Panc1 (cell line): ENCODE measurements at regions not wholly inside any gene's neighbourhood (a gene's known extent, or its start where the extent isn't known, plus 50 kb on each side); places are given as distances from the start of the nearest gene placed in this dataset.

Experiments used
- ATAC-seq: fragments of 200-7000 bp; cut with Tn5 transposase; 2 replicates; pipeline ENCODE4 v1.9.1; 2020; ENCODE audit warnings: mild to moderate bottlenecking, moderate library complexity
- BruUV-seq: library from RNA; stranded (reverse); fragments of 400-500 nt; replicated peaks from 2 replicates; lab custom pipeline; 2021; lab: Mats Ljungman, UMichigan
- CTCF ChIA-PET: fragments of 300-600 bp; sonication (Branson Sonifier 250); formaldehyde crosslinking; loops from one replicate; lab custom pipeline; 2022; ENCODE audit warnings: antibody characterized with exemption; lab: Charles Lee
- POLR2A ChIA-PET: fragments of 300-600 bp; sonication (Branson Sonifier 250); formaldehyde crosslinking; loops from one replicate; lab custom pipeline; 2022; ENCODE audit warnings: antibody characterized with exemption; lab: Charles Lee
- DNase-seq: peaks from one replicate; pipeline ENCODE4 v3.0.0-alpha.2; 2010; ENCODE audit warnings: low read depth, low spot score
- H3K27ac ChIP-seq: 2 replicates; pipeline ENCODE4 v1.5.1; 2011; ENCODE audit warnings: mild to moderate bottlenecking, low read length, inconsistent platforms
- H3K27me3 ChIP-seq: fragments of 200-500 bp; sonication (Bioruptor generic); 2 replicates; pipeline ENCODE4 v1.6.0; 2014; ENCODE audit warnings: low read length, inconsistent platforms; ENCODE audit not compliant: control insufficient read depth, insufficient read depth
- H3K36me3 ChIP-seq: fragments of 200-500 bp; sonication (Bioruptor generic); 2 replicates; pipeline ENCODE4 v1.5.1; 2014; ENCODE audit warnings: inconsistent platforms, mild to moderate bottlenecking, low read length, moderate library complexity; ENCODE audit not compliant: control insufficient read depth, insufficient read depth
- H3K4me1 ChIP-seq: 2 replicates; pipeline ENCODE4 v1.5.1; 2011; ENCODE audit warnings: inconsistent platforms, mild to moderate bottlenecking, low read length, moderate library complexity; ENCODE audit not compliant: control insufficient read depth, insufficient read depth
- H3K4me3 ChIP-seq, 2 experiments: 2 replicates each; pipeline ENCODE4 v1.5.1; 2011 to 2012; ENCODE audit warnings: low read depth in 2 of 2, low read length in 2 of 2, mild to moderate bottlenecking in 2 of 2, inconsistent platforms in 1 of 2, moderate library complexity in 1 of 2
- H3K9me3 ChIP-seq: fragments of 200-500 bp; sonication (Bioruptor generic); 2 replicates; pipeline ENCODE4 v1.5.1; 2014; ENCODE audit warnings: low read depth, mild to moderate bottlenecking, inconsistent platforms, low read length, moderate library complexity; ENCODE audit not compliant: control insufficient read depth, insufficient read depth
- POLR2AphosphoS5 ChIP-seq: IDR thresholded peaks from 2 replicates; pipeline ENCODE4 v1.6.1; 2012; ENCODE audit warnings: mild to moderate bottlenecking, low read depth, low read length, moderate library complexity
- SIN3A ChIP-seq: IDR thresholded peaks from 2 replicates; pipeline ENCODE4 v1.6.1; 2012; ENCODE audit warnings: low read depth, mild to moderate bottlenecking, low read length, moderate library complexity, borderline replicate concordance; ENCODE audit not compliant: insufficient read depth
- TCF7L2 ChIP-seq: IDR thresholded peaks from 2 replicates; pipeline ENCODE4 v1.6.1; 2011; ENCODE audit warnings: mild to moderate bottlenecking, low read depth, low read length, inconsistent platforms
- in situ Hi-C: cut with HindIII; loops from 2 replicates; pipeline ENCODE4 v1.10.0; 2016; ENCODE audit warnings: low sequenced_read_pairs, low pct_unique_long_range_greater_than_20kb
- intact Hi-C: fragments of 100-400 bp; cut with micrococcal nuclease; formaldehyde crosslinking; loops from one replicate; pipeline ENCODE4 v1.10.0; 2022; ENCODE audit not compliant: unreplicated experiment
- TF ChIP-seq, protein P1 (sequence below), 2 experiments: IDR thresholded peaks; 2 replicates each; pipeline ENCODE4 v1.6.1; 2011 to 2012; ENCODE audit warnings: low read depth in 2 of 2, control low read depth in 1 of 2, low read length in 1 of 2, mild to moderate bottlenecking in 1 of 2, moderate library complexity in 1 of 2; ENCODE audit not compliant: insufficient read depth in 1 of 2
- TF ChIP-seq, protein P2 (sequence below): fragments of 450-650 bp; IDR thresholded peaks from 2 replicates; pipeline ENCODE4 v1.5.1; 2017; ENCODE audit warnings: mild to moderate bottlenecking

DNA sequence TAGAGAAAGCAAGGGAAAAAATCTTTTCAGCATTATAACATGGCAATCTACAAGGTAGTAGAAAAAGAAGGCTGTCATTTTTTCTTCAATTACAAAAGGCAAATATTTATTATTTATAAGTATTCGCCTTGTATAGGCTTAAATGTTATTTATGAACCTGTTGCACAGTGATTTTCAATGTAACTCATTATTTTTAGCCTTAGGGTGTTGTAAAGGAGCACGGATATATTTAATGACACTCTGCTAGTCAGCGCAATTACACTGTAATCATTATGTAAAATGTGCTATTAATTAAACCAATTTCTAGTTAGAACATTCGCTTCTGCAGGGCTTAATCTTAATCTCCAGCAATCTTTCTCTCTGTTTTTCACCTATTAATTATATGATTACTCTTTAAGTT, 145.0 kb downstream of the ATG4C start:
- POLR2A ChIA-PET, result no interaction called here
- TF ChIP-seq SIN3A (no peak), POLR2AphosphoS5 (no peak), TCF7L2 (no peak)
- TF ChIP-seq, protein P1, sequence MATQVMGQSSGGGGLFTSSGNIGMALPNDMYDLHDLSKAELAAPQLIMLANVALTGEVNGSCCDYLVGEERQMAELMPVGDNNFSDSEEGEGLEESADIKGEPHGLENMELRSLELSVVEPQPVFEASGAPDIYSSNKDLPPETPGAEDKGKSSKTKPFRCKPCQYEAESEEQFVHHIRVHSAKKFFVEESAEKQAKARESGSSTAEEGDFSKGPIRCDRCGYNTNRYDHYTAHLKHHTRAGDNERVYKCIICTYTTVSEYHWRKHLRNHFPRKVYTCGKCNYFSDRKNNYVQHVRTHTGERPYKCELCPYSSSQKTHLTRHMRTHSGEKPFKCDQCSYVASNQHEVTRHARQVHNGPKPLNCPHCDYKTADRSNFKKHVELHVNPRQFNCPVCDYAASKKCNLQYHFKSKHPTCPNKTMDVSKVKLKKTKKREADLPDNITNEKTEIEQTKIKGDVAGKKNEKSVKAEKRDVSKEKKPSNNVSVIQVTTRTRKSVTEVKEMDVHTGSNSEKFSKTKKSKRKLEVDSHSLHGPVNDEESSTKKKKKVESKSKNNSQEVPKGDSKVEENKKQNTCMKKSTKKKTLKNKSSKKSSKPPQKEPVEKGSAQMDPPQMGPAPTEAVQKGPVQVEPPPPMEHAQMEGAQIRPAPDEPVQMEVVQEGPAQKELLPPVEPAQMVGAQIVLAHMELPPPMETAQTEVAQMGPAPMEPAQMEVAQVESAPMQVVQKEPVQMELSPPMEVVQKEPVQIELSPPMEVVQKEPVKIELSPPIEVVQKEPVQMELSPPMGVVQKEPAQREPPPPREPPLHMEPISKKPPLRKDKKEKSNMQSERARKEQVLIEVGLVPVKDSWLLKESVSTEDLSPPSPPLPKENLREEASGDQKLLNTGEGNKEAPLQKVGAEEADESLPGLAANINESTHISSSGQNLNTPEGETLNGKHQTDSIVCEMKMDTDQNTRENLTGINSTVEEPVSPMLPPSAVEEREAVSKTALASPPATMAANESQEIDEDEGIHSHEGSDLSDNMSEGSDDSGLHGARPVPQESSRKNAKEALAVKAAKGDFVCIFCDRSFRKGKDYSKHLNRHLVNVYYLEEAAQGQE (IDR thresholded peaks at IDR 0.05; ENCODE audit: insufficient read depth in 1 of 2, low read depth in 2 of 2, low read length in 1 of 2), result no peak
- TF ChIP-seq, protein P2, sequence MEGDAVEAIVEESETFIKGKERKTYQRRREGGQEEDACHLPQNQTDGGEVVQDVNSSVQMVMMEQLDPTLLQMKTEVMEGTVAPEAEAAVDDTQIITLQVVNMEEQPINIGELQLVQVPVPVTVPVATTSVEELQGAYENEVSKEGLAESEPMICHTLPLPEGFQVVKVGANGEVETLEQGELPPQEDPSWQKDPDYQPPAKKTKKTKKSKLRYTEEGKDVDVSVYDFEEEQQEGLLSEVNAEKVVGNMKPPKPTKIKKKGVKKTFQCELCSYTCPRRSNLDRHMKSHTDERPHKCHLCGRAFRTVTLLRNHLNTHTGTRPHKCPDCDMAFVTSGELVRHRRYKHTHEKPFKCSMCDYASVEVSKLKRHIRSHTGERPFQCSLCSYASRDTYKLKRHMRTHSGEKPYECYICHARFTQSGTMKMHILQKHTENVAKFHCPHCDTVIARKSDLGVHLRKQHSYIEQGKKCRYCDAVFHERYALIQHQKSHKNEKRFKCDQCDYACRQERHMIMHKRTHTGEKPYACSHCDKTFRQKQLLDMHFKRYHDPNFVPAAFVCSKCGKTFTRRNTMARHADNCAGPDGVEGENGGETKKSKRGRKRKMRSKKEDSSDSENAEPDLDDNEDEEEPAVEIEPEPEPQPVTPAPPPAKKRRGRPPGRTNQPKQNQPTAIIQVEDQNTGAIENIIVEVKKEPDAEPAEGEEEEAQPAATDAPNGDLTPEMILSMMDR, result no peak
- intact Hi-C loops (no loop called here), in situ Hi-C loops (no loop called here)
- Histone ChIP-seq H3K36me3 (no peaks in the 10 kb centered on the region; the same call in 1 of the 2 replicates), H3K4me1 (no peaks in the 10 kb centered on the region), H3K27ac (no peak overlapping the region), H3K27me3 (peaks cover 15% of the 10 kb centered on the region), H3K4me3 (no peak overlapping the region), H3K9me3 (no peaks in the 10 kb centered on the region)
- CTCF ChIA-PET, result no interaction called here
- ATAC-seq, result no peak
- no TSS peak for BruUV-seq
- DNase-seq, result no peak

DNA sequence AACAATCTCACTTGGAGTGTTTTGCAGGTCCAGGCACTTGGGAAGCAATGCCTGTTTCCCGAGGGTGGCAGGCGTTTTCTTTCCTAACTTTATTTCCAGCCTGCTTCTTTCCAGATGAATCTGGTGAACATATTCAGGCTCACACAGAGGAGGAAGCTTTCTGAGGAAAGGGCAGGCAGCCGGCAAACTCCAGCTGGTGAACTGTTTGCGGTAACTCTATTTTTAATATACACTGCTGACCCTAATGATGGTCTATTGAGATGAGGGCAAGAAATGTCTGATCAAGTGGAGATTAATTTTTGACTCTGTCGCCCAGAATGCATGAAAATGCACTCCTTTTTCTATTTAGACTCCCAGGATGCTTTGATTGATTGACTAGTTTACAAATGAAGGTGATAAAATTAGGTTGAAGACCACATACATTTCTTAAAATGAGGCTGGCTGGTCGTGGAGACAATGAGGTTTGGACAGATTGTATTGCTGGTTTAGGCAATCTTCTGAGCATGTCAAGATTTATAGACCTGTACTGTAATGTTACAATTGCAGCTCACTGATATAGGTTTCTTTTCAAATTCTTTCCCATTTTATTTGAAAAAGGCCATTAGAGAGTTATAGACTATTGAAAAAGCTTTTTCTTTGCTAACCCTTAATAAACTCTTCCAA, 153.8 kb downstream of the ATG4C start:
- no peaks in the 10 kb centered on the region for H3K4me1 ChIP-seq
- TF ChIP-seq SIN3A (no peak), TCF7L2 (no peak), POLR2AphosphoS5 (no peak)
- TF ChIP-seq, protein P1 (IDR thresholded peaks at IDR 0.05; ENCODE audit: insufficient read depth in 1 of 2, low read depth in 2 of 2, low read length in 1 of 2), result no peak
- TF ChIP-seq, protein P2, result no peak
- ATAC-seq (no peak), DNase-seq (no peak)
- no peaks in the 10 kb centered on the region for H3K9me3 ChIP-seq
- H3K36me3 ChIP-seq, result no peaks in the 10 kb centered on the region
- intact Hi-C loops, result no loop called here
- in situ Hi-C loops, result no loop called here
- CTCF ChIA-PET, result no interaction called here
- POLR2A ChIA-PET, result no interaction called here
- peaks cover 6% of the 10 kb centered on the region; the same call in 1 of the 2 replicates for H3K27me3 ChIP-seq
- no peak overlapping the region for H3K27ac ChIP-seq
- H3K4me3 ChIP-seq, result no peak overlapping the region
- BruUV-seq, result no TSS peak
